Fibroblast of skin of back (primary cell): ENCODE measurements at regions not wholly inside any gene's neighbourhood (a gene's known extent, or its start where the extent isn't known, plus 50 kb on each side); places are given as distances from the start of the nearest gene placed in this dataset.

Experiments
- DNase-seq: peaks from one replicate; pipeline ENCODE4 v3.0.0-alpha.2; 2013

DNA sequence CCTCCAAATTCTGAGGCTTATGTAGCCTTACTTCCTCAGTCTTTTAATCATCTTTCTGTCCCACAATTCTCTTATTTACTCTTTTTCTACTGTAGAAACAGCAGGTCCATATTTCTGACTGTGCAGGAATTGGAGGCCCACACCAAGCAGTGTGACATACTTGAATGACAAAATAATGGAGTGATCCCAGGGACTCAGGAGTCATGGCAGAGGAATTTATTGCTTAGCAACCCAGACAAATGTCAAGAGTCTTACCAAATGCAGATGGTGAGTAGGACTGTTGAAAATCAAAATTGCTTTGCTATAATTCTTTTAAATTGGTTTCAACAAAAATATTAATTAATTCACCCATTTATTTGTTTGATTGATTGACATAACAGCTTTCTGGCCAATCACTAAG lies 59.9 kb downstream of the HTR1B start:
- peak; percentile 90 for DNase-seq

- peak; percentile 10 for DNase-seq
Observed at GRCh38 chr6:77401231-77401630, 62.1 kb downstream of the HTR1B start.

- peak; percentile 29 for DNase-seq
Observed at GRCh38 chr6:77397561-77397960, 65.7 kb downstream of the HTR1B start.

- no peak for DNase-seq
Observed at GRCh38 chr6:77389402-77389801, 73.9 kb downstream of the HTR1B start.

DNA sequence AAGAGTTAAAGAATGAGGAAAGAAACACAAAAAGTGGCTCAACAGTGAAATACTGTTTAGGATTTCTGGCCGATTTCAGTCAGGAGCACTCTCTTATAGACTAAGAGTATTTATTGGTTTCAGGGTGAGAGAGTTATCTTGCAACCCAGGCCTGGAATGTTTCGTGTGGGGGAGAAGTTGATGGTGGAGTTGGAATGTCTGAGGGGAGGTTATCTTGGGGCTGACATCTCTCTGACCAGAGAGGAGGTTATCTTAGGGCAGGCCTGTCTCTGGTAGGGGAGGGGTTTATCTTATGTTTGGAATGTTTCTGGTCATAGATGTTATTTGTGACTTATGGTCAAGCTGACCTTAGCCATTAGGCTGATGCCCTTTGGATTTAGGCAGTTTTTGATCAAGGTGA lies 80.3 kb downstream of the HTR1B start:
- no peak for DNase-seq

- DNase-seq, result no peak
Observed at GRCh38 chr6:77373955-77374354, 89.3 kb downstream of the HTR1B start.

DNA sequence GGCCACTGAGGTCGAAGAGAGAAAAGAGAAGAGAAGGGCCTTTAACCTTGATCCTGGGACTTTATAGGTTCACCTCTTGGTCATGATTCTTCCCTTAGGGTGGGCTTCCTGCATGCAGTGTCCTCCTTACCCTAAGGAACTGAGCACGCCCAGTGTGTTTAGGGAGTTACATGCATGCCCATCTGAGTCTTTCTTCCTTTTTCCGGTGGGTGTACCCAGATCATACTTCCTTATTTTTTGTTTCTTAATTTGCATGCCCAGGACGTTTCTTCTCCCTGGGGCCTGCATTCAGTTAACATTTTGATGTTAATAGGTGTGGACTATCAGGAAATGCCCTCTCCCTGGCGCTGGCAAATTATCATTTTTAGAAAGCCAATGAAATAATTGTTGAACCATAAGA lies 91.5 kb downstream of the HTR1B start:
- no peak for DNase-seq

GRCh38 chr6:77368660-77369313 lies 94.5 kb downstream of the HTR1B start:
- peak; percentile 54 for DNase-seq

- DNase-seq, result no peak
Observed at GRCh38 chr6:77366798-77367197, 96.5 kb downstream of the HTR1B start.

GRCh38 chr6:77363702-77364101 lies 99.6 kb downstream of the HTR1B start:
- no peak for DNase-seq

- no peak for DNase-seq
Observed at GRCh38 chr6:77362055-77362454, 101.2 kb downstream of the HTR1B start.

- DNase-seq, result no peak
Observed at GRCh38 chr6:77361018-77361417, 102.3 kb downstream of the HTR1B start.

- DNase-seq, result no peak
Observed at GRCh38 chr6:77356821-77357220, 106.5 kb downstream of the HTR1B start.

- no peak for DNase-seq
Observed at GRCh38 chr6:77354581-77354980, 108.7 kb downstream of the HTR1B start.

GRCh38 chr6:77353129-77353528 lies 110.2 kb downstream of the HTR1B start:
- no peak for DNase-seq

GRCh38 chr6:77341058-77341986 lies 122.0 kb downstream of the HTR1B start:
- no peak for DNase-seq

DNA sequence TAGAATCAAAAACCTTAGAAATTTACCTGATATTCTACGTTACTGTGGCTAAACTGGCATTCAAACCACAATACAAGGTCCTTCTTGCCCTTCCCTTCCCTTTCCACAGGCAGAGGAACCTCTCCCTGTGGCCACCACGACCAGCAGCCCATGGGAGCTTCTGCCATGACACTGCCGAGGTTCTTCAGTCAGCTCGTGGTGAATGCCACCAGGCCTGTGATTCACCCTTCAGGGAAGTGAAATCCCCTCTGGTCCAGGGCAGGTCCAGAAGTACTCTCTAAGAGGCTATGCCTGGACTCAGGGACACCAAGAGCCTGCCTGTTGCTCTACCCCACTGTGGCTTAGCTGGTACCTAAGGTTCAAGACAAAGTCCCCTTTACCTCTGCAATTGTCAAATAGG lies 123.0 kb downstream of the HTR1B start:
- DNase-seq, result no peak

DNA sequence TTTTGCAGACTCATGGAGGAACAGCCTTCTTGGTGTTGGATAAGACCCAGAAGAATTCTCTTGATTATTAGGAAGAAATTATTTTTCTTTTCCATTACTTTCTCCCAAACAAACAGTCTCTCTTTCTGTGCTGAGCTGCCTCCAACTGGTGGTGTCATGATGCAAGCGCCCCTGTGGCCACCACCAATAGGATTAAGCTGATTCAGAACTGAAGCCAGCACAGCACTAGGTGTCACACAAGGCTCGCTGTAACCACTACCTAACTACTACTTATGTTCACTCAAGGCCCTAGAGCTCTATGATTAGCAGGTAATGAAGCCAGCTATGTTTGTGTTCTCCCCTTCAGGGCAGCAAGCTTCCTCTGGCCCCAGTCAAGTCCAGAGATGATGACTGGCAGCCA lies 123.4 kb downstream of the HTR1B start:
- DNase-seq, result no peak

GRCh38 chr6:77337392-77337791 lies 125.9 kb downstream of the HTR1B start:
- DNase-seq, result no peak

- DNase-seq, result no peak
Observed at GRCh38 chr6:77334093-77334492, 129.2 kb downstream of the HTR1B start.

GRCh38 chr6:77332915-77333623 lies 130.2 kb downstream of the HTR1B start:
- DNase-seq, result no peak

DNA sequence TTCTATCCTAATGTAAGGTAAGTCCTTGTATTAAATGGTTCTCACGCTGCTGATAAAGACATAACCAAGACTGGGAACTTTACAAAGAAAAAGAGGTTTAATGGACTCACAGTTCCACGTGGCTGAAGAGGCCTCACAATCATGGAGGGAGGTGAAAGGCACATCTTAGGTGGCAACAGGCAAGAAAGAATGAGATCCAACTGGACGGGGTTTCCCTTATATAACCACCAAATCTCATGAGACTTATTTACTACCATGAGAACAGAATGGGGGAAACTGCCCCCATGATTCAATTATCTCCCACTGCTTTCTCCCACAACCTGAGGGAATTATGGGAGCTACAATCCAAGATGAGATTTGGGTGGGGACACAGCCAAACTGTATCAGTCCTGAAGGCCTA lies 136.6 kb downstream of the HTR1B start:
- no peak for DNase-seq

GRCh38 chr6:77326029-77326428 lies 137.3 kb downstream of the HTR1B start:
- DNase-seq, result peak; percentile 67
